RKO (cell line): ENCODE measurements at regions not wholly inside any gene's neighbourhood (a gene's known extent, or its start where the extent isn't known, plus 50 kb on each side); places are given as distances from the start of the nearest gene placed in this dataset.
"Not testable (repeated sequence)": the region's sequence is repeated elsewhere in the genome, so short reads cannot be mapped to it uniquely, and the experiment has no call there.

Source experiments
- DNase-seq: peaks from one replicate; pipeline ENCODE4 v3.0.0-alpha.2; 2016; ENCODE audit warnings: low spot score

DNA sequence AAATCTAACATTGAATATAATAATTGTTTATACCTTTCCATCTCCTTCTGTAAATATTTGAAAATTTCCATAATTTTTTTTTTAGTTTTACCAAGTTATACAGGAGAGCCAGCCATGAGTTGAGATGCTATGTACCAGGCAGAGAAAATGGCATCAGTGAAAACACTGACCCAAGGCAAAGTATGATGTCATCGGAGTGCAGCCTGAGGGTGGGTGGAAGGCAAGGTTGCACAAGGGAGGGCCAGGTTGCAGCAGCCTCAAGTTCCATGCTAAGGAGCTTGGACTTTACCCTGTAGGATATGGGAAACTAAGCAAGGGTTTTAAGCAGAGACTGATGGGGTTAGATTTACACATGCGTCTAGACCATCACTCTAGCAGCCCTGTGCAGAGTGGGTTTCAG lies 441.1 kb downstream of the BCAT1 start:
- no peak for DNase-seq

DNA sequence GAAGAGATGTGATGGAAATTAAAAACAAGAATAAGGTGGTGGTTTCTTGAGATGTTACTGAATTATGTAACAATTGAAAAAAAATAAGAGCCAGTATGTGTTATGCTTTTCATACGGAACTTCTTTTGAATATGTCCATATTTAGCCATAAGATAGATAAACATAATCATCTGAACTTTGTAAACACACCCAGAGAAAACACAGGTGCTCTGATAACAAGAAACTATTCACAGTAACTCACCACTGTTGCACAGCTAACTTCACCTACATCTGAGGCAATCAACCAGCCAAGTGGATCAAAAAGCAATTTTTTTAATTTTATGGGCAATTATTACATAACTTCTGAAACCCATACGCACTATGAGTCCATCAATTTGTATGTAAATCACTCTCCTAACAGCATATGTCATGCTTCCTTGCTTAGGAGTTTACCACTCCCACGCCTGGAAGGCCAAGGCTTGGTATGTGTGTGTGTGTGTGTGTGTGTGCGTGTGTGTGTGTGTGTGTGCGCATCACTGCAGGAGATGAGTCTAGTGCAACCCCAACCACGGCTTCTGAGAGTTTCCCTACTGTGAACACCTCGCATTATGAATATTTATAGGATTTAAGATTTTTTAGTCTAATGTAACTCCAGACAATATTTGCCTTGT lies 443.4 kb downstream of the BCAT1 start:
- DNase-seq = no peak

DNA sequence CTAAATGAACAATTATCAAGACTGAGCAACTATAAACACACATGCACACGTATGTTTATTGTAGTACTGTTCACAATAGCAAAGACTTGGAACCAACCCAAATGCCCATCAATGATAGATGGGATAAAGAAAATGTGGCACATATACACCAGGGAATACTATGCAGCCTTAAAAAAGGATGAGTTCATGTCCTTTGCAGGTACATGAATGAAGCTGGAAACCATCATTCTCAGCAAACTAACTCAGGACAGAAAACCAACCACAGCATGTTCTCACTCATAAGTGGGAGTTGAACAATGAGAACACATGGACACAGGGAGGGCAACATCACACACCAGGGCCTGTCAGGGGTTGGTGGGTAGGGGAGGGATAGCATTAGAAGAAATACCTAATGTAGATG lies 445.4 kb downstream of the BCAT1 start:
- DNase-seq = not testable (repeated sequence)

DNA sequence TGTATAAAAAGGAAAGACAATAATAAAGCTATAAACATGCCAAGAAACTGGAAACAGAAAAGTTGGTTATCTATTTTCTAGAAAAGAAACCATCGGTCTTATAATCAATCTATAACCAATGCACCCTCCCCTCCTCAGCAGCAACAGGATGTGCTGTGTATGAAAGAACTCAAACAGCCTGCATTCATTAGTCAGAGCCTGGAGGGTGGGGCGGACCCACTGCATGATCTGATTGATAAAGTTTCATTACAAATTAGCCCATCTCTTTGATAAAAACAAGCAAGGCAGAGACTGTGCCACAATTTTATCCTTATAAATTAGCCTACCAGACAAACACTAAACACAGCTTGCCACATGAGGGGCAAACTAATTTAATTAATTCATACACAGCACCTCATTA lies 448.1 kb downstream of the BCAT1 start:
- no peak for DNase-seq

DNA sequence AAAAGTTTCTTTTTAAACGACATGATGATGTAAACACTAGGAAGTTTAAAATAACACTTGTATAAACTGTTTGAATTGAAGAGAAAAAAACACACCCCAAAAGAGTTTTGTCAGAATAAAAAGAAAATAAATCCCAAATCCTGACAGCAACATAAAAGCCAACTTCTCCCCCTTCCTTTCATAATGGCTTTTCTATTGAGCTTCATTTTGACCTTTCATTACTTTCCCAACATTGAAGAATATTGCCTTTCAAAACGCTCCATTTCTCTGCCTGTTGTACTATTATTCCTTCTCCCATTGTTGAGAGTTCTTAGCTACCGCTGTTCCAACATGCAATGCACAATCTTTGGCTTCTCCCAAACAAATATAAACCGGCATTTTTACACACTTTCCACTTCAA lies 448.5 kb downstream of the BCAT1 start:
- no peak for DNase-seq

GRCh38 chr12:24499151-24500146 lies 449.5 kb downstream of the BCAT1 start:
- DNase-seq = no peak

DNA sequence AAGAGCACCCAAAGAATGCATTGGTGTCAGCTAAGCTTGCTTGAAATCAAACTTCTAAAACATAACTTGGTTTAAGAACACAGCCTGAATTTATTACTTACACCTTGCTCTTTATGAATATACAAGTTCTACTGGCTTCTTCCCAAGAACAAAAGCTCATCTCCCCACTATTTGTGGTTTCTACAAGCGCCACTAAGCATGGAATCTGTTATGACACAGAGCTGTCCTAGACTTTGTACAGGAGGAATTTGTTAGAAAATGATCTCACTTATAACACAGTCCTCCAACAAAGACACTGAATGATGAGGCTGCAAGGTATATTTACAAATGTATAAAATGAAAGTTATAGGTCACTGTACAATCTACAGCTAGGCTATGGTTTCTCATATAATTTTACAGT lies 452.1 kb downstream of the BCAT1 start:
- DNase-seq = no peak

- DNase-seq = no peak
Observed at GRCh38 chr12:24494401-24494800, 454.5 kb downstream of the BCAT1 start.

- DNase-seq = no peak
Observed at GRCh38 chr12:24491968-24492367, 456.9 kb downstream of the BCAT1 start.

DNA sequence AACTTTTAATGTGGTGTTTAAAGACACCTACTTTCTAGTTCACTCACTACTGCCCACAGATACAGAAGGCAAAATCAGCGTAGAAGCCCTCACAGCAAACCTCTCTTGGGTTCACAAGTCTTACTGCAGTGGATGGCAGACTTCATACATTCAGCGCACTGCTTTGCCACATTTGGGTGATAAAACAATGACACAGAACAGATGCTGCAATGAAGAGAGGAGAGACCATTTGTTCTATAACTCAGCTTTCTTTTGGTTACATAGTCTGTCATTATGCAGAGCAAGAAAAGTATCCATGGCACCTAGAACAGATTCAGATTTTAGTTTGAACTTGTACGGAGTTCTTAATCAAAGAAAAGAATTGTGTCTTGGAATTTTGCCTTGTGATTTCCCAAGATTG lies 459.0 kb downstream of the BCAT1 start:
- no peak for DNase-seq

GRCh38 chr12:24488906-24489619 lies 459.8 kb downstream of the BCAT1 start:
- DNase-seq = no peak

DNA sequence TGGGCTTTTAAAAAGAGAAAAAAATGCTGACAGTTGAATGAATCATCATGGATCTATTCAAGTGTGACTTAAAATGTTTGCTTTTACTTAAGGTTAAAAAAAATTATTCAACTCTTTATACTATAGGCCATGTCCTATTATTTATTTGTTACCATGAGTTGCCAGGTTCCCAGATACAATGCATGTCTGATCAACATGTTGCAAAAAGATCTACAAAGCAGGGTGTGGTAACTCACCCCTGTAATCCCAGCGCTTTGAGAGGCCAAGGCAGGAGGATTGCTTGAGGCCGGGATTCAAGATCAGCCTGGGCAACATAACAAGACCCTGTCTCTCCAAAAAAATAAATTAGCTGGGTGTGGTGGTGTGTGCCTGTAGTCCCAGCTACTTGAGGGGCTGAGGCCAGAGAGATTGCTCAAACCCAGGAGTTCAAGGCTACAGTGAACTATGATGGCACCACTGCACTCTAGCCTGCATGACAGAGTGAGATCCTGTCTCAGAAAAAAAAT lies 460.8 kb downstream of the BCAT1 start:
- DNase-seq = no peak

- DNase-seq = no peak
Observed at GRCh38 chr12:24487606-24488005, 461.3 kb downstream of the BCAT1 start.

GRCh38 chr12:24483732-24484131 lies 465.2 kb downstream of the BCAT1 start:
- no peak for DNase-seq

- DNase-seq = no peak
Observed at GRCh38 chr12:24482882-24483604, 465.9 kb downstream of the BCAT1 start.

DNA sequence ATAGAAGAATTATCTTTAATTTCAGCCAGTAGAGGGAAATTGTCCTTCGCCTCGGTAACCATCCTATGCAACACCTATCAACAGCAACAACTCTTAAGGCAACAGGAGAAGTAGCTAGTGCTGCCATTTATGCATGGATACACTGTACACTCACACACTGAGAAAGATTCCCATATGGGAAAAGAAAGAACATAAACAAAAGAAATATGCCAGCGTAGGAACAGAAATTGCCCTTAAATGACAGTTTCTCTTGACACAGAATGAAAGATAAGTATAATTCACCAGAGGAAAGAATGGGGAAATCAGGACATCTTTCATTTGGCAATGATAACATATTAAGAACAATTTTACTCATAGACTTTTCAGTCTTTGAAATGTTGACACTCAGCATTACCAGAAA lies 466.9 kb downstream of the BCAT1 start:
- no peak for DNase-seq

DNA sequence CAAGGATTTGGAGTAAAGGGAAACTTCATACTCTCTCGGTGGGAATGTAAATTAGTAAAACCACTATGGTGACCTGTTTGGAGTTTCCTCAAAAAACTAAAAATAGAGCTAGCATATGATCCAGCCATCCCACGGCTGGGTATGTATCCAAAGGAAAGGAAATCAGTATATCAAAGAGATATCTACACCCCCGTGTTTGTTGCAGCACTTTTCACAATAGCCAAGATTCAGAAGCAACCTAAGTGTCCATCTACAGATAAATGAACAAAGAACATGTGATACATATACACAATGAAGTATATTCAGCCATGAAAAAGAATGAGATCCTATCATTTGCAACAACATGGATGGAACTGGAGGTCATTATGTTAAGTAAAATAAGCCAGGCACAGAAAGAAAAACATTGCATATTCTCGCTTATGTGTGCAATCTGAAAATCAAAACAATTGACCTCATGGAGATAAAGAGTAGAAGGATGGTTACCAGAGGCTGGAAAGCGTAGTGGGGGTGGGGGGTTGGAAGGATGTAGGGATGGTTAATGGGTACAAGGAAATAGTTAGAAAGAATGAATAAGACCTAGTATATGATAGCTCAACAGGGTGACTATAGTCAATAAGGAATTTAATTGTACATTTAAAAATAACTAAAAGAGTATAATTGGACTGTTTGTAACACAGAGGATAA lies 468.0 kb downstream of the BCAT1 start:
- no peak for DNase-seq

DNA sequence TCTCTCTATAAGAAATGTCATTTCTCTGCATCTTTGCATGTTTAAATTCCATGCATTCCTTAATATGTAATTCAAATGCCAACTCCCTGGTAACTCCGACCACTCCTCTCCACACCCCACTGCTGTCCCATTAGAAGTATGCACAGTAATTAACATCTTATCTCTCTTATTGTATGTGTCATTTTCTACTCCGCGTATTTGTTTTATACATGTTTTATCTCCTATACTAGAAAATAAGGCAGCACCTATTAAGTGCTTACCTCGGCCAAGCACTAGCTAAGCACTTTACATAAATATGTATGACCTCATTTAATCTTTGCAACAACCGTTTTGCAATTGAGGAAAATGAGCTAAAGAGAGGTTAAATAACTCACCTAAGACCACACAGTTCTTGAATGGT lies 469.8 kb downstream of the BCAT1 start:
- DNase-seq = no peak

- DNase-seq = no peak
Observed at GRCh38 chr12:24478254-24478653, 470.6 kb downstream of the BCAT1 start.

DNA sequence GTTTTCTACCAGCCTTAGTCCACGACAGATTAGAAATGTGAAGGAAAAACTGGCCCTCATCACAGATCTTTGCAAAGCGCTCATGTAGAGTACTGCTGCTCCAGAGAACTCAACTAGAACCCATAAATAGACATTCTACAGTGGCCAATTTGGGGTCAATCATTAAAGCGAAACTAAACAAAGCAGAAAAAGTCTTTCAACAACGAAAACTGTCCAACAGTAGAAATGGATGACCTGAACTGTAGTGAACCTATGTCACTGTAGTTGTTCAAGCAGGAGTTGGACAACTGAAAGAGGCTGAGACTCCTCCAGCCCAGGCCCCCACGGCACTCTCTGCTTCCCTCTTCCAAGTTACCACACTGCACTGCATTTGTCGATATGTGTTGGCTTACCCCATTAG lies 472.6 kb downstream of the BCAT1 start:
- DNase-seq = no peak

- DNase-seq = no peak
Observed at GRCh38 chr12:24475337-24475736, 473.6 kb downstream of the BCAT1 start.
